Keratinocyte (primary cell): ENCODE measurements at regions not wholly inside any gene's neighbourhood (a gene's known extent, or its start where the extent isn't known, plus 50 kb on each side); places are given as distances from the start of the nearest gene placed in this dataset.

Experiments
- DNase-seq: peaks from one replicate; pipeline ENCODE4 v3.0.0-alpha.2; 2011; ENCODE audit warnings: low read depth, missing footprints, low spot score
- FAIRE-seq: peaks from 2 replicates; lab custom pipeline; 2011; peaks lifted over from hg19 to GRCh38; lab: Jason Lieb, UNC
- H2AFZ ChIP-seq: 2 replicates; pipeline ENCODE4 v1.6.0; 2012; ENCODE audit warnings: low read length, control low read depth, inconsistent platforms; ENCODE audit not compliant: control insufficient read depth
- H3K27ac ChIP-seq: 2 replicates; pipeline ENCODE4 v1.5.1; 2011; ENCODE audit warnings: low read length; ENCODE audit not compliant: control insufficient read depth, insufficient read depth
- H3K27me3 ChIP-seq: 3 replicates; pipeline ENCODE4 v1.6.0; 2011; ENCODE audit warnings: low read length; ENCODE audit not compliant: control insufficient read depth, insufficient read depth; ENCODE audit errors: extremely low read depth
- H3K36me3 ChIP-seq, 2 experiments: 2 replicates in 1 of 2; 3 replicates in 1 of 2; pipeline ENCODE4 v1.5.1; 2011; ENCODE audit warnings: low read length in 2 of 2, mild to moderate bottlenecking in 1 of 2; ENCODE audit not compliant: control insufficient read depth in 2 of 2, insufficient read depth in 2 of 2; ENCODE audit errors: extremely low read depth in 1 of 2
- H3K4me1 ChIP-seq: 3 replicates; pipeline ENCODE4 v1.5.1; 2011; ENCODE audit warnings: low read length; ENCODE audit not compliant: control insufficient read depth, insufficient read depth; ENCODE audit errors: extremely low read depth
- H3K4me2 ChIP-seq: 3 replicates; pipeline ENCODE4 v1.6.0; 2011; ENCODE audit warnings: low read depth, low read length; ENCODE audit not compliant: control insufficient read depth, insufficient read depth; ENCODE audit errors: extremely low read depth
- H3K4me3 ChIP-seq, 3 experiments: fragments of 200-600 bp in 1 of 3; sonication (generic) in 1 of 3; 2 replicates in 2 of 3; 3 replicates in 1 of 3; pipeline ENCODE4 v1.5.1; 2011 to 2016; ENCODE audit warnings: low read length in 3 of 3, mild to moderate bottlenecking in 3 of 3, control low read depth in 2 of 3, inconsistent platforms in 1 of 3, low read depth in 1 of 3, mixed read lengths in 1 of 3, mixed run types in 1 of 3, moderate library complexity in 1 of 3; ENCODE audit not compliant: control insufficient read depth in 2 of 3, insufficient read depth in 2 of 3; ENCODE audit errors: extremely low read depth in 1 of 3
- H3K79me2 ChIP-seq: 2 replicates; pipeline ENCODE4 v1.6.0; 2012; ENCODE audit warnings: low read length; ENCODE audit not compliant: control insufficient read depth, insufficient read depth
- H3K9ac ChIP-seq: 3 replicates; pipeline ENCODE4 v1.6.0; 2011; ENCODE audit warnings: low read length; ENCODE audit not compliant: control insufficient read depth, insufficient read depth; ENCODE audit errors: extremely low read depth
- H3K9me1 ChIP-seq: 3 replicates; pipeline ENCODE4 v1.6.0; 2011; ENCODE audit warnings: low read length; ENCODE audit not compliant: control insufficient read depth, insufficient read depth; ENCODE audit errors: extremely low read depth
- H3K9me3 ChIP-seq: 2 replicates; pipeline ENCODE4 v1.5.1; 2012; ENCODE audit warnings: low read depth, low read length; ENCODE audit not compliant: control insufficient read depth
- H4K20me1 ChIP-seq: 3 replicates; pipeline ENCODE4 v1.6.0; 2011; ENCODE audit warnings: low read length; ENCODE audit not compliant: control insufficient read depth, insufficient read depth; ENCODE audit errors: extremely low read depth
- CTCF ChIP-seq, 3 experiments: IDR thresholded peaks in 1 of 3; conservative IDR thresholded peaks in 1 of 3; optimal IDR thresholded peaks in 1 of 3; 2 replicates in 2 of 3; 3 replicates in 1 of 3; pipeline versions ENCODE3 to v1.5.1; 2011; ENCODE audit warnings: low read length in 3 of 3, mild to moderate bottlenecking in 3 of 3, moderate library complexity in 2 of 3, control low read depth in 1 of 3, inconsistent platforms in 1 of 3; ENCODE audit not compliant: insufficient read depth in 2 of 3; ENCODE audit errors: extremely low read depth in 1 of 3
- EZH2 ChIP-seq: IDR thresholded peaks from one replicate; pipeline ENCODE4 v1.6.1; 2012; ENCODE audit warnings: inconsistent platforms, mild to moderate bottlenecking, low read length, moderate library complexity
- dilution Hi-C: fragments of 300-500 bp; cut with MboI; formaldehyde crosslinking; loops from one replicate; pipeline ENCODE4 v1.7.0; 2020; ENCODE audit warnings: low sequenced_read_pairs; ENCODE audit not compliant: extremely low pct_ligation_motif_present

GRCh38 chr16:88321635-88322499 lies 60.9 kb upstream of the ZNF469 start:
- FAIRE-seq: no peak
- no peaks in the 10 kb centered on the region for H4K20me1 ChIP-seq
- H3K27me3 ChIP-seq: peaks cover 3% of the 10 kb centered on the region
- dilution Hi-C loops: no loop called here
- H3K4me1 ChIP-seq: no peaks in the 10 kb centered on the region
- H3K79me2 ChIP-seq: no peaks in the 10 kb centered on the region
- no peak overlapping the region for H3K4me3 ChIP-seq
- no peak overlapping the region for H2AFZ ChIP-seq
- no peak for DNase-seq
- H3K9me3 ChIP-seq: no peaks in the 10 kb centered on the region
- no peak overlapping the region for H3K27ac ChIP-seq
- no peak overlapping the region for H3K4me2 ChIP-seq
- no peaks in the 10 kb centered on the region for H3K9me1 ChIP-seq
- H3K9ac ChIP-seq: no peak overlapping the region
- TF ChIP-seq CTCF (optimal IDR thresholded peaks at IDR 0.05 in 1 of 3, IDR thresholded peaks at IDR 0.05 in 1 of 3, conservative IDR thresholded peaks at IDR 0.05 in 1 of 3; ENCODE audit: extremely low read depth in 1 of 3, insufficient read depth in 2 of 3, low read length in 3 of 3) (no peak), EZH2 (no peak)
- no peaks in the 10 kb centered on the region for H3K36me3 ChIP-seq

GRCh38 chr16:88322500-88322970 lies 60.2 kb upstream of the ZNF469 start:
- Histone ChIP-seq H4K20me1 (no peaks in the 10 kb centered on the region), H3K9me3 (no peaks in the 10 kb centered on the region), H3K27me3 (peaks cover 3% of the 10 kb centered on the region), H3K4me3 (no peak overlapping the region), H3K27ac (no peak overlapping the region), H3K9ac (no peak overlapping the region), H2AFZ (no peak overlapping the region), H3K4me2 (no peak overlapping the region), H3K79me2 (no peaks in the 10 kb centered on the region), H3K9me1 (no peaks in the 10 kb centered on the region), H3K36me3 (no peaks in the 10 kb centered on the region), H3K4me1 (no peaks in the 10 kb centered on the region)
- no peak for TF ChIP-seq CTCF (optimal IDR thresholded peaks at IDR 0.05 in 1 of 3, IDR thresholded peaks at IDR 0.05 in 1 of 3, conservative IDR thresholded peaks at IDR 0.05 in 1 of 3; ENCODE audit: extremely low read depth in 1 of 3, insufficient read depth in 2 of 3, low read length in 3 of 3)
- TF ChIP-seq EZH2: no peak
- FAIRE-seq (no peak), DNase-seq (no peak)
- dilution Hi-C loops: no loop called here
